ENCODE measurements at regions not wholly inside any gene's neighbourhood (a gene's known extent, or its start where the extent isn't known, plus 50 kb on each side); places are given as distances from the start of the nearest gene placed in this dataset.
"Not testable (repeated sequence)": the region's sequence is repeated elsewhere in the genome, so short reads cannot be mapped to it uniquely, and the experiment has no call there.

- no peak overlapping the region for H3K4me3 Mint-ChIP-seq
- ATAC-seq = no peak
- H3K9me3 Mint-ChIP-seq = no peaks in the 10 kb centered on the region
- H3K36me3 Mint-ChIP-seq = no peaks in the 10 kb centered on the region
- H3K4me1 Mint-ChIP-seq = no peaks in the 10 kb centered on the region
- H3K27me3 Mint-ChIP-seq = no peaks in the 10 kb centered on the region
- no peak overlapping the region for H3K27ac Mint-ChIP-seq
Observed at GRCh38 chrY:12310832-12311231, 390.2 kb upstream of the USP9Y start.

DNA sequence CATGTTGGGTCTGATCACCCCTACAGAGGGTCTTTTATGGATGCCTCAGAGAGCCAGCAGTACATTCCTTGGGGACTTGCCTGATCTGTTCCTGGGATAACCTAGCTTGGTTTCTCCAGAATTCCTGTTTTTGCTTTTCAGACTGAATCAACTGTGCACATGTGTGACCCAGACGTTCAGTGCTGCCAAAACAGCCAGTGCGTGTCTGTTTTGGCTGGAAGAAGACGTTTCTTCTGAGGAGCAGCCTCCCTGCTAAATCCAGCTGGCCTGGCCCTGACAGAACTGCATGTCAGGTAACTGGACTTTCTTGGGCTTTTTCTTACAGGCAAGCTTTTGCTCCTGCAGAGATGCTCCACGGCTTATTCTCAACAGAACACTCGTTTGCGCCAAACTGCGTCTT is 373.3 kb upstream of the USP9Y start:
- H3K4me1 Mint-ChIP-seq = no peaks in the 10 kb centered on the region
- H3K27ac Mint-ChIP-seq = no peak overlapping the region
- H3K27me3 Mint-ChIP-seq = no peaks in the 10 kb centered on the region
- H3K36me3 Mint-ChIP-seq = no peaks in the 10 kb centered on the region
- H3K4me3 Mint-ChIP-seq = no peak overlapping the region
- H3K9me3 Mint-ChIP-seq = no peaks in the 10 kb centered on the region
- ATAC-seq = no peak

- H3K9me3 Mint-ChIP-seq, H3K4me1 Mint-ChIP-seq, H3K36me3 Mint-ChIP-seq, ATAC-seq, H3K27ac Mint-ChIP-seq, H3K4me3 Mint-ChIP-seq, H3K27me3 Mint-ChIP-seq: not testable (repeated sequence)
Observed at GRCh38 chrY:12331917-12332316, 369.1 kb upstream of the USP9Y start.

- H3K36me3 Mint-ChIP-seq = no peaks in the 10 kb centered on the region
- no peak overlapping the region for H3K4me3 Mint-ChIP-seq
- ATAC-seq = no peak
- peaks cover 6% of the 10 kb centered on the region for H3K9me3 Mint-ChIP-seq
- H3K27ac Mint-ChIP-seq = no peak overlapping the region
- H3K4me1 Mint-ChIP-seq = no peaks in the 10 kb centered on the region
- H3K27me3 Mint-ChIP-seq = no peaks in the 10 kb centered on the region
Observed at GRCh38 chrY:12343211-12343610, 357.8 kb upstream of the USP9Y start.

- no peaks in the 10 kb centered on the region for H3K4me1 Mint-ChIP-seq
- H3K27me3 Mint-ChIP-seq = no peaks in the 10 kb centered on the region
- no peaks in the 10 kb centered on the region for H3K36me3 Mint-ChIP-seq
- no peak overlapping the region for H3K4me3 Mint-ChIP-seq
- no peaks in the 10 kb centered on the region for H3K9me3 Mint-ChIP-seq
- no peak overlapping the region for H3K27ac Mint-ChIP-seq
- no peak for ATAC-seq
Observed at GRCh38 chrY:12348181-12348580, 352.9 kb upstream of the USP9Y start.

DNA sequence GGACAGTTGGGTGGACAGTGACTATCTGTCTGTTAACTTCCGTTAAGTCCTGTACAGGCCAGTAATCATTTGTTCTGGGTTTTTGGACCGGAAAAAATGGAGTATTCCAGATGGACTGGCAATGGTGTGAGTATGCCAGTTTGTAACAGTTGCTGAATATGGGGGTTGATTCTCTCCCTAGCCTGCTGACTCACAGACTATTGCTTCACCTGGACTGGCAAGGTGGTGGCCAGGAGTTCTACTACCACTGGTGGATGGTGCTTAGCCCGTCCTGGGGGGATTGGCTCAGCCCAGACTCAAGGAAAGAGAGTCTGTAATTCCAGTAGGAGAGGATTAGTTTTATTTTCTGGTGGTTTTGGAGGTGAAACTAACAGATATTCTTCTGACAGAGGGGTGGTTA is 343.8 kb upstream of the USP9Y start:
- ATAC-seq = no peak
- Mint-ChIP-seq H3K9me3 (no peaks in the 10 kb centered on the region), H3K4me1 (no peaks in the 10 kb centered on the region), H3K27ac (no peak overlapping the region), H3K27me3 (peaks cover 10% of the 10 kb centered on the region), H3K4me3 (no peak overlapping the region), H3K36me3 (no peaks in the 10 kb centered on the region)

GRCh38 chrY:12357655-12358054 is 343.4 kb upstream of the USP9Y start:
- Mint-ChIP-seq H3K4me3 (no peak overlapping the region), H3K27ac (no peak overlapping the region), H3K36me3 (no peaks in the 10 kb centered on the region), H3K27me3 (peaks cover 10% of the 10 kb centered on the region), H3K4me1 (no peaks in the 10 kb centered on the region), H3K9me3 (no peaks in the 10 kb centered on the region)
- no peak for ATAC-seq

DNA sequence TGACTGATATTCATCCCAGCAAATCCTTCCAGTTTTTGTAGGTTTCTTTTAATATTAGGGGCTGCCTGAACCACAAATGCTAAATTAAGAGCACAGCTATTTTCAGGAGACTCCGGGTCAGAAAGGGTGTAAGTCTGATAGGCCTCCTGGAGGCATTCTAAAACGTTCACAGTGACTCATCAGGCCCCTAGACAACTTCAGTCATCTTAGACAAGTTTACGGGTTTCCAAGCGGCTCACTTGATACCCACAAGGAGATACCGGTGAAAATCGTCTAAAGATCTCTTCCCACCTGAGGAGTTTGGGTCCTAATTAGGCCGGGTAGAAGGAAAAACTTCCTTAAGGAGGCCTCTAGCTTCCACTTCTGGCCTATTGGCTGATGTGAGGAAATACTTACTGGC is 342.7 kb upstream of the USP9Y start:
- no peak overlapping the region for H3K27ac Mint-ChIP-seq
- H3K4me3 Mint-ChIP-seq = no peak overlapping the region
- peaks cover 10% of the 10 kb centered on the region for H3K27me3 Mint-ChIP-seq
- no peaks in the 10 kb centered on the region for H3K9me3 Mint-ChIP-seq
- no peaks in the 10 kb centered on the region for H3K4me1 Mint-ChIP-seq
- ATAC-seq = no peak
- H3K36me3 Mint-ChIP-seq = no peaks in the 10 kb centered on the region

DNA sequence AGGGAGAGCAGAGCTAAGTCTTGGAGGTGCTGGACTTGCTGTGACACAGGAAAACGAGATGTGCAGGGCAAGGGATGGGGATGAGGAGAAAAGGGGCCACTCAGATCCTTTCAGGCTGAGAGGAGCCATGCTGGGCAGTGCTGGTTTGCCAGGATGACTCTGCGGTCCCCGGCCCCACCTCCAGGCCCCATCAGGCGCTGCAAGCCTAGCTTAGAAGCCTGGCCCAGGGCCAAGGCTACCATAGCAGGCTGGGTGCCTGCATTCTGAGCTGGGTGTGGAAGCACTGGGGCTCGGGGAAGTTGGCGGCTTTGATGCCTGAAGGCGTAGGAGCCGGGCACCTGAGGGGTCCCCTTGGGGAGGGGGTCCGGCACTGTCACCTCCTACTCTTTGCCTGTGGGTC is 341.2 kb upstream of the USP9Y start:
- H3K4me3 Mint-ChIP-seq = no peak overlapping the region
- H3K9me3 Mint-ChIP-seq = no peaks in the 10 kb centered on the region
- H3K36me3 Mint-ChIP-seq = no peaks in the 10 kb centered on the region
- no peak for ATAC-seq
- H3K27ac Mint-ChIP-seq = no peak overlapping the region
- no peaks in the 10 kb centered on the region for H3K4me1 Mint-ChIP-seq
- peaks cover 10% of the 10 kb centered on the region for H3K27me3 Mint-ChIP-seq

DNA sequence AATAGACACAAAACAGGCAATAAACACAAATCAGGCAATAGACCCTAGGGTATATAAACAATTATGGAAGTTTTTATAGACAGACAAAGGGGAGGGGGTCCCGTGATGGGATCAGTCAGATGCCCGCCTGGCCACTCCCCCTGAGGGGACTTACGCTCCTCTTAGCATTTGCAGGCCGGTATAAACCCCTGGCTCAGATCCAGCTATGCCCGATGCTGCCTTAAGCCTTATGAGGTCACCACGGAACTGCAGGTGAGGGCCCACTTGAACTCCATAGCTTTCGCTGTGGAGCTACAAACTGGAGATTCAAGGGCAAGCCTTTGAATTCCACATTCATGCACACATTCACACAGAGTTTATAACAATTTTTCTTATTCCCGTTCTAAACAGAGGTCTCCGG is 340.5 kb upstream of the USP9Y start:
- Mint-ChIP-seq H3K4me3 (no peak overlapping the region), H3K9me3 (no peaks in the 10 kb centered on the region), H3K27ac (no peak overlapping the region), H3K36me3 (no peaks in the 10 kb centered on the region), H3K27me3 (peaks cover 10% of the 10 kb centered on the region), H3K4me1 (no peaks in the 10 kb centered on the region)
- ATAC-seq = no peak

- no peaks in the 10 kb centered on the region for H3K36me3 Mint-ChIP-seq
- H3K9me3 Mint-ChIP-seq = no peaks in the 10 kb centered on the region
- H3K4me3 Mint-ChIP-seq = no peak overlapping the region
- H3K4me1 Mint-ChIP-seq = no peaks in the 10 kb centered on the region
- H3K27me3 Mint-ChIP-seq = no peaks in the 10 kb centered on the region
- no peak for ATAC-seq
- H3K27ac Mint-ChIP-seq = no peak overlapping the region
Observed at GRCh38 chrY:12365311-12365910, 335.6 kb upstream of the USP9Y start.

- H3K27ac Mint-ChIP-seq, H3K4me1 Mint-ChIP-seq, H3K36me3 Mint-ChIP-seq, ATAC-seq, H3K27me3 Mint-ChIP-seq, H3K9me3 Mint-ChIP-seq, H3K4me3 Mint-ChIP-seq: not testable (repeated sequence)
Observed at GRCh38 chrY:12374588-12374987, 326.4 kb upstream of the USP9Y start.

GRCh38 chrY:12391655-12392559 is 309.1 kb upstream of the USP9Y start:
- H3K4me1 Mint-ChIP-seq, H3K9me3 Mint-ChIP-seq, H3K4me3 Mint-ChIP-seq, ATAC-seq, H3K36me3 Mint-ChIP-seq, H3K27me3 Mint-ChIP-seq, H3K27ac Mint-ChIP-seq: not testable (repeated sequence)

GRCh38 chrY:12393190-12393589 is 307.8 kb upstream of the USP9Y start:
- no peaks in the 10 kb centered on the region for H3K4me1 Mint-ChIP-seq
- ATAC-seq = no peak
- H3K36me3 Mint-ChIP-seq = no peaks in the 10 kb centered on the region
- H3K27ac Mint-ChIP-seq = no peak overlapping the region
- no peaks in the 10 kb centered on the region for H3K9me3 Mint-ChIP-seq
- H3K4me3 Mint-ChIP-seq = no peak overlapping the region
- H3K27me3 Mint-ChIP-seq = no peaks in the 10 kb centered on the region

GRCh38 chrY:12395381-12396120 is 305.5 kb upstream of the USP9Y start:
- H3K9me3 Mint-ChIP-seq, H3K36me3 Mint-ChIP-seq, H3K27ac Mint-ChIP-seq, H3K4me1 Mint-ChIP-seq, H3K4me3 Mint-ChIP-seq, H3K27me3 Mint-ChIP-seq, ATAC-seq: not testable (repeated sequence)

GRCh38 chrY:12403916-12404315 is 297.1 kb upstream of the USP9Y start:
- no peak for ATAC-seq
- no peak overlapping the region for H3K4me3 Mint-ChIP-seq
- H3K27me3 Mint-ChIP-seq = no peaks in the 10 kb centered on the region
- H3K36me3 Mint-ChIP-seq = no peaks in the 10 kb centered on the region
- H3K4me1 Mint-ChIP-seq = no peaks in the 10 kb centered on the region
- H3K27ac Mint-ChIP-seq = no peak overlapping the region
- peaks cover 4% of the 10 kb centered on the region for H3K9me3 Mint-ChIP-seq
